SKM-1 (cell line): ENCODE measurements at regions not wholly inside any gene's neighbourhood (a gene's known extent, or its start where the extent isn't known, plus 50 kb on each side); places are given as distances from the start of the nearest gene placed in this dataset.

Experiments used
- DNase-seq: peaks from one replicate; lab custom pipeline; 2025; ENCODE audit not compliant: unreplicated experiment; lab: John Stamatoyannopoulos, UW

GRCh38 chr3:70849911-70850699 is 537.7 kb upstream of the MDFIC2 start:
- DNase-seq, result no peak

- DNase-seq, result no peak
Measured at GRCh38 chr3:70840106-70840870, 527.9 kb upstream of the MDFIC2 start.

GRCh38 chr3:70833239-70833960 is 521.0 kb upstream of the MDFIC2 start:
- peak; percentile 59 for DNase-seq

- no peak for DNase-seq
Measured at GRCh38 chr3:70832834-70833205, 520.4 kb upstream of the MDFIC2 start.

- no peak for DNase-seq
Measured at GRCh38 chr3:70832089-70832833, 519.8 kb upstream of the MDFIC2 start.

GRCh38 chr3:70829092-70829491 is 516.7 kb upstream of the MDFIC2 start:
- no peak for DNase-seq

- no peak for DNase-seq
Measured at GRCh38 chr3:70824773-70825172, 512.3 kb upstream of the MDFIC2 start.

GRCh38 chr3:70824078-70824477 is 511.6 kb upstream of the MDFIC2 start:
- no peak for DNase-seq

- DNase-seq, result no peak
Measured at GRCh38 chr3:70823622-70824021, 511.2 kb upstream of the MDFIC2 start.

- DNase-seq, result no peak
Measured at GRCh38 chr3:70822669-70823068, 510.2 kb upstream of the MDFIC2 start.

- no peak for DNase-seq
Measured at GRCh38 chr3:70821602-70822001, 509.2 kb upstream of the MDFIC2 start.

- DNase-seq, result no peak
Measured at GRCh38 chr3:70820397-70820796, 508.0 kb upstream of the MDFIC2 start.

GRCh38 chr3:70818145-70818544 is 505.7 kb upstream of the MDFIC2 start:
- no peak for DNase-seq

- no peak for DNase-seq
Measured at GRCh38 chr3:70816346-70816745, 503.9 kb upstream of the MDFIC2 start.

- DNase-seq, result no peak
Measured at GRCh38 chr3:70815817-70816216, 503.4 kb upstream of the MDFIC2 start.

GRCh38 chr3:70813311-70813710 is 500.9 kb upstream of the MDFIC2 start:
- DNase-seq, result no peak

GRCh38 chr3:70811880-70812279 is 499.4 kb upstream of the MDFIC2 start:
- DNase-seq, result no peak

GRCh38 chr3:70808881-70809280 is 496.4 kb upstream of the MDFIC2 start:
- no peak for DNase-seq

- no peak for DNase-seq
Measured at GRCh38 chr3:70806556-70806955, 494.1 kb upstream of the MDFIC2 start.

- DNase-seq, result no peak
Measured at GRCh38 chr3:70806021-70806420, 493.6 kb upstream of the MDFIC2 start.
